ENCODE measurements at regions not wholly inside any gene's neighbourhood (a gene's known extent, or its start where the extent isn't known, plus 50 kb on each side); places are given as distances from the start of the nearest gene placed in this dataset.

- Histone ChIP-seq H4K20me1 (ENCODE audit: insufficient read depth) (no peaks in the 10 kb centered on the region), H3K9me2 (ENCODE audit: insufficient read depth, low read length) (no peaks in the 10 kb centered on the region), H3K27me3 (ENCODE audit: insufficient read depth, low read depth, low read length) (no peaks in the 10 kb centered on the region), H3K4me2 (ENCODE audit: low read length) (no peak overlapping the region), H3K9ac (ENCODE audit: low read length) (no peak overlapping the region), H2AFZ (ENCODE audit: low read depth, low read length) (no peak overlapping the region), H3K9me3 (ENCODE audit: low read length) (no peaks in the 10 kb centered on the region), H3K27ac (ENCODE audit: low read length) (no peak overlapping the region), H3F3A (ENCODE audit: insufficient read depth, low read length, poor library complexity, severe bottlenecking) (no peaks in the 10 kb centered on the region), H3K36me3 (ENCODE audit: insufficient read depth, low read length) (no peaks in the 10 kb centered on the region), H3K79me2 (replicated peaks; ENCODE audit: insufficient read depth, low read length) (no peaks in the 10 kb centered on the region), H3K4me3 (ENCODE audit: low read length) (no peak overlapping the region)
- no peak for TF ChIP-seq RAD21 (conservative IDR thresholded peaks at IDR 0.05)
- no peak for TF ChIP-seq CTCF (IDR thresholded peaks at IDR 0.05; ENCODE audit: poor library complexity, severe bottlenecking)
- TF ChIP-seq REST (IDR thresholded peaks at IDR 0.05; ENCODE audit: borderline replicate concordance), result no peak
- no peak for TF ChIP-seq TAF1 (IDR thresholded peaks at IDR 0.05; ENCODE audit: low read depth)
- TF ChIP-seq EP300 (conservative IDR thresholded peaks at IDR 0.05; ENCODE audit: poor library complexity, severe bottlenecking), result no peak
- no peak for TF ChIP-seq EZH2 (IDR thresholded peaks at IDR 0.05; ENCODE audit: borderline replicate concordance, insufficient read depth, low read length, poor library complexity, severe bottlenecking)
- no peak for TF ChIP-seq POLR2AphosphoS5 (IDR thresholded peaks at IDR 0.05)
- TF ChIP-seq MXI1 (conservative IDR thresholded peaks at IDR 0.05; ENCODE audit: poor library complexity, severe bottlenecking), result no peak
These were observed 172.5 kb downstream of the RASEF start for GRCh38 chr9:82890401-82890800.

GRCh38 chr9:82890865-82891264, 172.1 kb downstream of the RASEF start:
- Histone ChIP-seq H3K36me3 (ENCODE audit: insufficient read depth, low read length) (no peaks in the 10 kb centered on the region), H3F3A (ENCODE audit: insufficient read depth, low read length, poor library complexity, severe bottlenecking) (no peaks in the 10 kb centered on the region)

More at GRCh38 chr9:82890865-82891264, 172.1 kb downstream of the RASEF start:
- Histone ChIP-seq H3K9me3 (ENCODE audit: low read length) (no peaks in the 10 kb centered on the region), H3K4me2 (ENCODE audit: low read length) (no peak overlapping the region), H3K9ac (ENCODE audit: low read length) (no peak overlapping the region), H3K79me2 (replicated peaks; ENCODE audit: insufficient read depth, low read length) (no peaks in the 10 kb centered on the region), H3K9me2 (ENCODE audit: insufficient read depth, low read length) (no peaks in the 10 kb centered on the region), H3K4me3 (ENCODE audit: low read length) (no peak overlapping the region), H2AFZ (ENCODE audit: low read depth, low read length) (no peak overlapping the region), H4K20me1 (ENCODE audit: insufficient read depth) (no peaks in the 10 kb centered on the region), H3K27ac (ENCODE audit: low read length) (no peak overlapping the region), H3K27me3 (ENCODE audit: insufficient read depth, low read depth, low read length) (no peaks in the 10 kb centered on the region)
- TF ChIP-seq RAD21 (conservative IDR thresholded peaks at IDR 0.05) (no peak), TAF1 (IDR thresholded peaks at IDR 0.05; ENCODE audit: low read depth) (no peak), REST (IDR thresholded peaks at IDR 0.05; ENCODE audit: borderline replicate concordance) (no peak), SMC3 (conservative IDR thresholded peaks at IDR 0.05; ENCODE audit: poor library complexity) (no peak), POLR2AphosphoS5 (IDR thresholded peaks at IDR 0.05) (no peak), EP300 (conservative IDR thresholded peaks at IDR 0.05; ENCODE audit: poor library complexity, severe bottlenecking) (no peak), EZH2 (IDR thresholded peaks at IDR 0.05; ENCODE audit: borderline replicate concordance, insufficient read depth, low read length, poor library complexity, severe bottlenecking) (no peak), MXI1 (conservative IDR thresholded peaks at IDR 0.05; ENCODE audit: poor library complexity, severe bottlenecking) (no peak), CTCF (IDR thresholded peaks at IDR 0.05; ENCODE audit: poor library complexity, severe bottlenecking) (no peak)
